SK-N-SH treated with all-trans-retinoic acid at 6 μM for 48 hours (cell line): ENCODE measurements at regions not wholly inside any gene's neighbourhood (a gene's known extent, or its start where the extent isn't known, plus 50 kb on each side); places are given as distances from the start of the nearest gene placed in this dataset.

Experiments
- ATAC-seq: fragments of 200-7000 bp; cut with Tn5 transposase; 3 replicates; pipeline ENCODE4 v1.9.1; 2020; ENCODE audit warnings: mild to moderate bottlenecking, moderate library complexity
- ARNTL ChIP-seq: fragments of 450-650 bp; formaldehyde crosslinking; IDR thresholded peaks from 2 replicates; pipeline ENCODE4 v1.5.0; 2020; ENCODE audit warnings: low read depth, mild to moderate bottlenecking, moderate library complexity, borderline replicate concordance
- BACH2 ChIP-seq: fragments of 250-450 bp; sonication (Bioruptor Pico); IDR thresholded peaks from 2 replicates; pipeline ENCODE4 v1.9.0; 2021; ENCODE audit warnings: mild to moderate bottlenecking, borderline replicate concordance
- CSDC2 ChIP-seq: fragments of 250-450 bp; sonication (Bioruptor Pico); IDR thresholded peaks from 2 replicates; pipeline ENCODE4 v1.5.0; 2020; ENCODE audit warnings: mild to moderate bottlenecking, moderate library complexity
- ESRRG ChIP-seq: fragments of 250-450 bp; sonication (Bioruptor Pico); IDR thresholded peaks from 2 replicates; pipeline ENCODE4 v1.6.1; 2021; ENCODE audit warnings: mild to moderate bottlenecking
- GLIS3 ChIP-seq: fragments of 250-450 bp; sonication (Bioruptor Pico); IDR thresholded peaks from 2 replicates; pipeline ENCODE4 v1.5.0; 2020; ENCODE audit warnings: mild to moderate bottlenecking, moderate library complexity
- ISL1 ChIP-seq: fragments of 250-450 bp; sonication (Bioruptor Pico); IDR thresholded peaks from 2 replicates; pipeline ENCODE4 v2.1.2; 2022; ENCODE audit warnings: mild to moderate bottlenecking, moderate library complexity
- OSR1 ChIP-seq: fragments of 250-450 bp; sonication (Bioruptor Pico); IDR thresholded peaks from 2 replicates; pipeline ENCODE4 v1.8.0; 2022; ENCODE audit warnings: moderate library complexity, mild to moderate bottlenecking, inconsistent platforms
- PATZ1 ChIP-seq: fragments of 250-450 bp; sonication (Bioruptor Pico); IDR thresholded peaks from 2 replicates; pipeline ENCODE4 v1.8.0; 2020; ENCODE audit warnings: mild to moderate bottlenecking, moderate library complexity, borderline replicate concordance
- POU6F1 ChIP-seq: fragments of 250-450 bp; sonication (Bioruptor Pico); IDR thresholded peaks from 2 replicates; pipeline ENCODE4 v1.8.0; 2021; ENCODE audit warnings: low read depth, mild to moderate bottlenecking, moderate library complexity, borderline replicate concordance
- PPARA ChIP-seq: fragments of 250-450 bp; sonication (Bioruptor Pico); IDR thresholded peaks from 2 replicates; pipeline ENCODE4 v1.5.0; 2020; ENCODE audit warnings: mild to moderate bottlenecking, borderline replicate concordance
- RARB ChIP-seq: fragments of 250-450 bp; sonication (Bioruptor Pico); IDR thresholded peaks from 2 replicates; pipeline ENCODE4 v1.8.0; 2021; ENCODE audit warnings: mild to moderate bottlenecking, moderate library complexity
- SNAI2 ChIP-seq: fragments of 250-450 bp; sonication (Bioruptor Pico); IDR thresholded peaks from 2 replicates; pipeline ENCODE4 v1.5.0; 2020; ENCODE audit warnings: mild to moderate bottlenecking, moderate library complexity
- TCF4 ChIP-seq: fragments of 250-450 bp; sonication (Bioruptor Pico); IDR thresholded peaks from 2 replicates; pipeline ENCODE4 v1.8.0; 2021; ENCODE audit warnings: mild to moderate bottlenecking, moderate library complexity, borderline replicate concordance
- TOX ChIP-seq: fragments of 250-450 bp; sonication (Bioruptor Pico); IDR thresholded peaks from 2 replicates; pipeline ENCODE4 v1.8.0; 2021; ENCODE audit warnings: mild to moderate bottlenecking, moderate library complexity, borderline replicate concordance
- ZC3H10 ChIP-seq: fragments of 250-450 bp; sonication (Bioruptor Pico); IDR thresholded peaks from 2 replicates; pipeline ENCODE4 v1.5.1; 2021; ENCODE audit warnings: mild to moderate bottlenecking, moderate library complexity
- ZFP3 ChIP-seq: fragments of 250-450 bp; sonication (Bioruptor Pico); IDR thresholded peaks from 2 replicates; pipeline ENCODE4 v1.5.0; 2020; ENCODE audit warnings: mild to moderate bottlenecking, moderate library complexity
- ZFP30 ChIP-seq: fragments of 450-650 bp; formaldehyde crosslinking; IDR thresholded peaks from 2 replicates; pipeline ENCODE4 v1.5.0; 2022; ENCODE audit warnings: mild to moderate bottlenecking, moderate library complexity
- ZNF565 ChIP-seq: fragments of 450-650 bp; formaldehyde crosslinking; conservative IDR thresholded peaks from 2 replicates; pipeline ENCODE4 v1.5.0; 2020; ENCODE audit warnings: low read depth, mild to moderate bottlenecking, moderate library complexity
- ZNF70 ChIP-seq: fragments of 450-650 bp; formaldehyde crosslinking; IDR thresholded peaks from 2 replicates; pipeline ENCODE4 v1.5.0; 2020; ENCODE audit warnings: mild to moderate bottlenecking, moderate library complexity
- ZNF8 ChIP-seq: fragments of 450-650 bp; formaldehyde crosslinking; IDR thresholded peaks from 2 replicates; pipeline ENCODE4 v1.5.0; 2020; ENCODE audit warnings: mild to moderate bottlenecking, moderate library complexity
- TF ChIP-seq, protein P1 (sequence below): fragments of 250-450 bp; sonication (Bioruptor Pico); IDR thresholded peaks from 2 replicates; pipeline ENCODE4 v1.5.0; 2020; ENCODE audit warnings: mild to moderate bottlenecking, moderate library complexity
- TF ChIP-seq, protein P2 (sequence below): fragments of 250-450 bp; sonication (Bioruptor Pico); IDR thresholded peaks from 2 replicates; pipeline ENCODE4 v1.5.1; 2020; ENCODE audit warnings: low read depth, mild to moderate bottlenecking, moderate library complexity
- TF ChIP-seq, protein P3 (sequence below): fragments of 250-450 bp; sonication (Bioruptor Pico); IDR thresholded peaks from 2 replicates; pipeline ENCODE4 v1.5.1; 2021; ENCODE audit warnings: mild to moderate bottlenecking, moderate library complexity

DNA sequence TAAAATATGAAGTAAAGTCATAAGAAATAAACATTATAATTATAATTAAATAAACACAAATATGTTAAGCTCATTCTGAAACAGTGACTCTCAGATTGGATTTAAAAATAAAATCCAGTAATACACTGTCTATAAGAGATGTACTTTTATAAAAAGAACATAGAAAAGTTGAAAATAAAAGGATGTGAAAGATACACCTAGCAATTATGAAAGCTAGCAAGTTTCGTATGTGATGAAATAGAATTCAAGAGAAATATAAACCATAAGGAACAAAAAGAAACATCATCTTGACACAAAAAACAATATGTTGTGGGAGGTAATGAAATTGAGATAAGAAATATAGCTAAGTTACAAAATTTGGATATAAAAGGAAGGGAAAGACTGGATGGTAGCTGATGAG is 128.6 kb upstream of the CNR1 start (continued):
- TF ChIP-seq, protein P1, sequence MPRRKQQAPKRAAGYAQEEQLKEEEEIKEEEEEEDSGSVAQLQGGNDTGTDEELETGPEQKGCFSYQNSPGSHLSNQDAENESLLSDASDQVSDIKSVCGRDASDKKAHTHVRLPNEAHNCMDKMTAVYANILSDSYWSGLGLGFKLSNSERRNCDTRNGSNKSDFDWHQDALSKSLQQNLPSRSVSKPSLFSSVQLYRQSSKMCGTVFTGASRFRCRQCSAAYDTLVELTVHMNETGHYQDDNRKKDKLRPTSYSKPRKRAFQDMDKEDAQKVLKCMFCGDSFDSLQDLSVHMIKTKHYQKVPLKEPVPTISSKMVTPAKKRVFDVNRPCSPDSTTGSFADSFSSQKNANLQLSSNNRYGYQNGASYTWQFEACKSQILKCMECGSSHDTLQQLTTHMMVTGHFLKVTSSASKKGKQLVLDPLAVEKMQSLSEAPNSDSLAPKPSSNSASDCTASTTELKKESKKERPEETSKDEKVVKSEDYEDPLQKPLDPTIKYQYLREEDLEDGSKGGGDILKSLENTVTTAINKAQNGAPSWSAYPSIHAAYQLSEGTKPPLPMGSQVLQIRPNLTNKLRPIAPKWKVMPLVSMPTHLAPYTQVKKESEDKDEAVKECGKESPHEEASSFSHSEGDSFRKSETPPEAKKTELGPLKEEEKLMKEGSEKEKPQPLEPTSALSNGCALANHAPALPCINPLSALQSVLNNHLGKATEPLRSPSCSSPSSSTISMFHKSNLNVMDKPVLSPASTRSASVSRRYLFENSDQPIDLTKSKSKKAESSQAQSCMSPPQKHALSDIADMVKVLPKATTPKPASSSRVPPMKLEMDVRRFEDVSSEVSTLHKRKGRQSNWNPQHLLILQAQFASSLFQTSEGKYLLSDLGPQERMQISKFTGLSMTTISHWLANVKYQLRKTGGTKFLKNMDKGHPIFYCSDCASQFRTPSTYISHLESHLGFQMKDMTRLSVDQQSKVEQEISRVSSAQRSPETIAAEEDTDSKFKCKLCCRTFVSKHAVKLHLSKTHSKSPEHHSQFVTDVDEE (CRISPR knock-in tag): no peak
- TF ChIP-seq POU6F1: no peak
- no peak for TF ChIP-seq ESRRG
- no peak for TF ChIP-seq BACH2 (CRISPR knock-in tag)
- no peak for TF ChIP-seq GLIS3 (CRISPR knock-in tag)
- TF ChIP-seq, all 23 proteins: peak for 0

DNA sequence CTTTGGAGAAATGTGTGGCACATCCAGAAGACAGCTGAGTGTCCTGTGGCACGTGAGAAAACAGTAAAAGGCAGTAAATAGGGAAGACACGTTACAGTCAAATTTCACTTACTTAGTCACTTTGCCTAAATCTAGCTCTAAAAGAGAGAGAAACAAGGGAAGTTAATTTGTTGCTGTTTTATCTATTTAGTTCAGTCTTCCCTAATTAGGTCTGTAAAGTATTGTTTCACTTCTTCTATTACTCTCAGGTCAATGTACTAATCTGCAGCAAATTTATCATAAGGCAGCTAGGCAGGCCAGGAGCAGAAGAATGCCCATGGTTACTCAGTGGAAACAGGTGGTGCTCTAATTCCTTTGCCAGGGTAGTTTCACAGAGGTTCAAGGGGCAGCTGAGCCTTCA is 124.3 kb upstream of the CNR1 start:
- TF ChIP-seq, protein P2, sequence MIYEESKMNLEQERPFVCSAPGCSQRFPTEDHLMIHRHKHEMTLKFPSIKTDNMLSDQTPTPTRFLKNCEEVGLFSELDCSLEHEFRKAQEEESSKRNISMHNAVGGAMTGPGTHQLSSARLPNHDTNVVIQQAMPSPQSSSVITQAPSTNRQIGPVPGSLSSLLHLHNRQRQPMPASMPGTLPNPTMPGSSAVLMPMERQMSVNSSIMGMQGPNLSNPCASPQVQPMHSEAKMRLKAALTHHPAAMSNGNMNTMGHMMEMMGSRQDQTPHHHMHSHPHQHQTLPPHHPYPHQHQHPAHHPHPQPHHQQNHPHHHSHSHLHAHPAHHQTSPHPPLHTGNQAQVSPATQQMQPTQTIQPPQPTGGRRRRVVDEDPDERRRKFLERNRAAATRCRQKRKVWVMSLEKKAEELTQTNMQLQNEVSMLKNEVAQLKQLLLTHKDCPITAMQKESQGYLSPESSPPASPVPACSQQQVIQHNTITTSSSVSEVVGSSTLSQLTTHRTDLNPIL (CRISPR knock-in tag): no peak
- no peak for TF ChIP-seq ZC3H10 (CRISPR knock-in tag)
- no peak for TF ChIP-seq ARNTL (CRISPR knock-in tag)
- no peak for TF ChIP-seq PPARA (CRISPR knock-in tag)
- TF ChIP-seq ZFP30 (CRISPR knock-in tag): no peak
- TF ChIP-seq ZNF8 (CRISPR knock-in tag): no peak
- TF ChIP-seq GLIS3 (CRISPR knock-in tag): no peak
- no peak for TF ChIP-seq SNAI2 (CRISPR knock-in tag)
- TF ChIP-seq CSDC2 (CRISPR knock-in tag): no peak
- no peak for TF ChIP-seq TOX (CRISPR knock-in tag)
- no peak for TF ChIP-seq ZFP3 (CRISPR knock-in tag)
- no peak for TF ChIP-seq TCF4
- no peak for TF ChIP-seq ZNF565 (CRISPR knock-in tag)
- no peak for TF ChIP-seq OSR1 (CRISPR knock-in tag)
- TF ChIP-seq ISL1 (CRISPR knock-in tag): no peak
- no peak for TF ChIP-seq ESRRG
- TF ChIP-seq, protein P3, sequence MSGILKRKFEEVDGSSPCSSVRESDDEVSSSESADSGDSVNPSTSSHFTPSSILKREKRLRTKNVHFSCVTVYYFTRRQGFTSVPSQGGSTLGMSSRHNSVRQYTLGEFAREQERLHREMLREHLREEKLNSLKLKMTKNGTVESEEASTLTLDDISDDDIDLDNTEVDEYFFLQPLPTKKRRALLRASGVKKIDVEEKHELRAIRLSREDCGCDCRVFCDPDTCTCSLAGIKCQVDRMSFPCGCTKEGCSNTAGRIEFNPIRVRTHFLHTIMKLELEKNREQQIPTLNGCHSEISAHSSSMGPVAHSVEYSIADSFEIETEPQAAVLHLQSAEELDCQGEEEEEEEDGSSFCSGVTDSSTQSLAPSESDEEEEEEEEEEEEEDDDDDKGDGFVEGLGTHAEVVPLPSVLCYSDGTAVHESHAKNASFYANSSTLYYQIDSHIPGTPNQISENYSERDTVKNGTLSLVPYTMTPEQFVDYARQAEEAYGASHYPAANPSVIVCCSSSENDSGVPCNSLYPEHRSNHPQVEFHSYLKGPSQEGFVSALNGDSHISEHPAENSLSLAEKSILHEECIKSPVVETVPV (CRISPR knock-in tag): no peak
- no peak for ATAC-seq

GRCh38 chr6:88287696-88288095 is 121.5 kb upstream of the CNR1 start:
- no peak for ATAC-seq
- TF ChIP-seq PATZ1 (CRISPR knock-in tag) (no peak), TCF4 (no peak), GLIS3 (CRISPR knock-in tag) (no peak), TOX (CRISPR knock-in tag) (no peak), PPARA (CRISPR knock-in tag) (no peak), BACH2 (CRISPR knock-in tag) (no peak), SNAI2 (CRISPR knock-in tag) (no peak), ZNF565 (CRISPR knock-in tag) (no peak), ZC3H10 (CRISPR knock-in tag) (no peak), OSR1 (CRISPR knock-in tag) (no peak), ZNF70 (CRISPR knock-in tag) (no peak), ARNTL (CRISPR knock-in tag) (no peak), POU6F1 (no peak), ZFP30 (CRISPR knock-in tag) (no peak), RARB (CRISPR knock-in tag) (no peak), CSDC2 (CRISPR knock-in tag) (no peak), ESRRG (no peak)
- TF ChIP-seq, protein P2 (CRISPR knock-in tag): no peak
